ENCODE measurements at regions not wholly inside any gene's neighbourhood (a gene's known extent, or its start where the extent isn't known, plus 50 kb on each side); places are given as distances from the start of the nearest gene placed in this dataset.

DNA sequence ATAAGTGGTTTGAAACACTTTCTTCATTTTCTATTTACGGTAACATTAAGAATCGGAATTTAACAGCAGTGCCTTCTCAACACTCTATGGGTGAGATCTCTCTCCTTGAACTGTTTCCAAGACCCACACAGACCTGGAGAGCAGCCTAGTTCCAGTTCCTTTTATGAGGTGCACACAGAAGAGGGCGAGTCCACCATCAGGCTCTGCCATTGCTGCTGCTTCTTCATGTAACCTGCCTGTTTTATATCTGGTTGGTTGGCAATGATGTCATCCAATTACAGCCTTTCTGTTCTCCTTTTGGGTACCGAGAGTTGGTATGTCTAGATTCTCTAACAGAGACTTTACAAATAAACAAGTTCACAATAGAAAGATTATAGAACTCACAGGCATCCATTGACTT lies 225.7 kb downstream of the UTP18 start:
- FAIRE-seq = no peak

DNA sequence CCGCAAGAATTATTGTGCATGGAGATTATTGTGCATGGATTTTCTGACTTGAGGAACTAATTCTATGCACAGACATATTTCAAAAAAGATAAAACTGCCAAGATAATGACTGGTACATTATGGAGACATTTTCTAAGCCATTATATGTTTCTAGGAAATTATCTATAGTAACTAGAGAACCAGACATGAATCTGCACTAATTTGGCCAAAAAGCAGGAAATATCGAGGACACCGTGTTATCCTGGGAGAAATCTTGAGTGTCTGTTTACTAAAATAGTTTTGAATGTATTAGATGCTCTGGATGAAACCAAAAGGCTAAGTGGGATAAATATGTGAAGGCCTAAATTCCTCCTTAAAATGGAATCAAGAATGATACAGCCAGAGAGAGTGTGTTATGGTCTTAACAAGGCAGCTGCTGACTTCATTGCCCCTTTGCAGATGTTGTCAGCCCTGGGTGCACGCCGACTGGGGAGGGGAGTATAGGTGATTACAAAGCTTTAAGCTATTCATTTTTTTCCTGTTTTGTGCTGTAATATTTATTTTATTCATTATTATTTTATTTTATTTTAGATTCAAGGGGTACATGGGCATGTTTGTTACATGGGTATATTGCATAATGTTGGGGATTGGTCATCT lies 226.7 kb downstream of the UTP18 start:
- no peak for FAIRE-seq
- no peak for DNase-seq (ENCODE audit: low spot score)

More for the DNA sequence above, 225.7 kb downstream of the UTP18 start:
- no peak for DNase-seq (ENCODE audit: low spot score)

GRCh38 chr17:51487947-51488346 lies 227.6 kb downstream of the UTP18 start:
- peak; percentile 7 for DNase-seq (ENCODE audit: low spot score)
- FAIRE-seq = no peak

DNA sequence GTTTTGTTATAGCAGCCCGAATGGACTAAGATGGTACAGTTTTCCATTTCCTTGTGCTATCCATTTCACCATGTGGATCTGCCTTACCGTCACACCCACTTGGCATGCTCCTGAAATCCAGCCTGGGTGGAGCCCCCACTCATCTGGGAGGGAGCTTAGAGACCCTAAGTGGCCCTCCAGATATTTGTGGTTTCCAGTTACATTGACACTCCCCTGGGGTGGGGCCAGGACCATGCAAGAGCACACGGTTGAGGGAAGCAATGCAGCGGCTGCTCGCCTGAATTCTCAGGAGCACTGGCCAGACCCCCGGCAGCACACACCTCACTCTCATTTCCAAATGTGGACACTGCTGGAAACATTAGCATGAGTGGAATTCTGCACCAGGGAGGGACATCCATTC lies 231.1 kb downstream of the UTP18 start:
- FAIRE-seq (no peak), DNase-seq (ENCODE audit: low spot score) (no peak)

DNA sequence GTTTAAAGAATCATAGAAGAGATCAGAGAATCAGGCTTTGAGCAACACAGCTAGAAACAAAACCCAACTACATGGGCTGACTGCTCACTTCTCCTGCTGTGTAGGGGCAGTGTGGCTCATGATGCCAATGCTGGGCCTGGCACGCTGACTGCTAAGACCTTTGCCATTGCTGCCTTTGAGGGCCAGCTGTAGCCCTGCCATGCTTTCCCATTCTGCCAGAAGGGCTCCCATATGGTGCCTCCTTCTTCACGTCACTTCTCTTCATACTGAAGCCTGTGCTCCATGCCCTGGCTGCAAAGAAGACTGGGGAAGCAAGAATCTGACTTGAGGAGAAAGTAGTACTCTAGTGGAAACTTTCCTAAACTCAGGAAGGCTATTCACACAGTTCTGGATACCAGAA lies 232.9 kb downstream of the UTP18 start:
- no peak for DNase-seq (ENCODE audit: low spot score)
- FAIRE-seq = no peak

GRCh38 chr17:51496378-51496777 lies 236.0 kb downstream of the UTP18 start:
- DNase-seq (ENCODE audit: low spot score) (no peak), FAIRE-seq (no peak)

GRCh38 chr17:51499897-51500296 lies 239.6 kb downstream of the UTP18 start:
- DNase-seq (ENCODE audit: low spot score) (no peak), FAIRE-seq (no peak)

DNA sequence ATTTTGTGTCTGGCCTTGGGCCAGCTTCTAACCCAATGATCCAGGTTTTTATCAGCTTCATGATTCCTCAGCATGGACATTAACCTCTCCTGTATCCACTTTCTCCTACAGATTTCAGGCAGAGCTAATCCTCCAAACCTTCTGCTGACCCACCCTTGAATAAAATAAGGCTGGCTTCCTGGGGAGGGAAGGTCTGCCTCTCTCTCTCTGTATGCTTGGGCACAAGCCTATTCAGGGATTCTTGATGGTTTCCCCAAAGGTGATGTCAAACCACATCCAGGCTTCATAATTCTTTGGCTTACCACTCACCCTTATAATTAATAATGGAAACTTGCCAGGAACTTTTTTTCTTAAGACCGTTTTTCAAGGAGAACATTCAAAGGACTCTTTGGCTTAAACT lies 240.1 kb downstream of the UTP18 start:
- DNase-seq (ENCODE audit: low spot score) (no peak), FAIRE-seq (no peak)

- FAIRE-seq = no peak
Observed at GRCh38 chr17:51505450-51505849, 245.1 kb downstream of the UTP18 start.

GRCh38 chr17:51507444-51507843 lies 247.1 kb downstream of the UTP18 start:
- DNase-seq (ENCODE audit: low spot score) = no peak
- FAIRE-seq = no peak

More at GRCh38 chr17:51505450-51505849, 245.1 kb downstream of the UTP18 start:
- no peak for DNase-seq (ENCODE audit: low spot score)

DNA sequence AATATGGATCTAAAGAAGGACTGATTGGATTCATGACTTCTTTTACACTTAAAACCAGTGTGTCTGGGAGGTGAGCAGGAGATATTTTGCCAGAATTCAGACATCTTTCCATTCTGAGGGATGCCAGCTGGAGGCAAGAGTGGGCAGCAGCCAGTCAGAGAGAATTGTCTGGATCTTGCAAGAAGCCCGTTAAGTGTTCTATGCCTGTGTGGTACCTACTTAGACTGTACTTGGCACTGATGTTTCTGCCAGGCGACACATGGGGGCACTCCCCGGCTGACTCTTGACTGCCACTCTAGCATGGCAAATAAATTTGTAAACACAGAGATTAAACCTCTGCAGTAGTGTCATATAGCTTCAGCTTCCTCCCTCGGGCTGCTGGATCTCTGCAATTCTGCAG lies 247.7 kb downstream of the UTP18 start:
- FAIRE-seq (no peak), DNase-seq (ENCODE audit: low spot score) (no peak)

DNA sequence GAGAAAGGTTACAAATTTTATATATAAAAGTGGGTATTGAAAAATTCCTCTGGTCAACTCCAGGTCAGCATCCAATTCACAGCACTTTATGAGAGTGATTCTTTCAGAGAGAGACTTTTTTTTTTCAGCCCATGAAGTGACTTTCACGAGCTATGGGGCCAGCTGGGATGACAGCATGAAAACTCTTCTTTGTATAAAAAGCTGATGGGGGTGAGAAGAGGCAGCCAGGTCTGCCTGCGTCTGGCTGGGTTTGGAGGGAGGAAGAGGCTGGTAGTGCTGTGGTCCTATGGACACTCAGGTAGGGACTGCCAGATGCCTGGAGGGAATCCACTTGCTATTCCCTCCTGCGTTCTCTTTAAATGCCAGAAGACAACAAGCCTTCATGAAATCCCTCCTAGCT lies 250.6 kb downstream of the UTP18 start:
- DNase-seq (ENCODE audit: low spot score) (no peak), FAIRE-seq (no peak)

DNA sequence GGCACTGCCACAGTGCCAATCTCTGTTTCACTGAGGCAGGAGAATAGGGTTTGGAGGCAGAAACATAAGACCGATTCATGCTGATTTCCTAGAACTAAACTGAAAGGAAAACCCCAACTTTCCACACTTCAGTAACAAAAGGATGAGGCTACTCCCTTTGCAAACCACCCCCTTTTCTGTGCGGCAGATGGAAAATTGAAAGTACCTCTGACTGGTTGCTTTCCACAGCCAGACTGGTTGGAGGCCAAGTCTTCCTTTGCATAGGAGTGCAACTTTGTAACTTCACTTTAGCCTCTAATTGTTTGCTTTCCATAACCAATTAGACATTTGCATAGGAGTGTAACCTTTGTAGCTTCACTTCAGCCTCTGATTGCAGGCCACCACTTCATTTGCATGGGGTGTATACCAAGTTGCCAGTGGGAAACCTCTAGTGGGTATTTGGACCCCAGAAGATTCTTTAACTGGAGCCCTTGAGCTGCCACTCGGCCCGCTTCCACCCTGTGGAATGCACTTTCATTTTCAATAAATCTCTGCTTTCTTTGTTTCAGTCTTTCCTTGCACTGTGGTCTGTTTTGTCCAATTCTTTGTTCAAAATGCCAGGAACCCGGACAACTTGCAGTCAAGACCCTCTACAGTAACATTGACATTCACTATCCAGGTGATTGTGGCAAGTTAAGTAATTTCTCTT lies 252.0 kb downstream of the UTP18 start:
- DNase-seq (ENCODE audit: low spot score) = no peak
- FAIRE-seq = no peak

DNA sequence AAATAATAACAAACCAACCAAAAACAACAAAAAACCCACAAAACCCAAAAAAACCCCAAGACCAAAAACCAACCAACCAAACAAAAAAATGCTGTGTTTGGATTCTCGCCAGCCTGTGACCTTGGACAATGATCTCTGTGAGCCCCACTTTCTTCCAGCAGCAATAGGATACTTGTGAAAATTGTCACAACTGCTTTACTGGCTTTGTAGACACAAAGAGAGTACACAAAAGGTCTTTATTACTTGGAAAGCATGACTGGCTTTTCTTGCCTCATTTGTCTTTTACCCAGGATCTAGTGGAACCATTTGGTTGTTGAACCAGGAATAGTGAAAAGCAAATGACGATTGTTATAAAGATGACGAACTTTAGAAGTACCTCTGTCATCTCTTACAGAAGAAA lies 256.6 kb downstream of the UTP18 start:
- DNase-seq (ENCODE audit: low spot score) = no peak
- no peak for FAIRE-seq

DNA sequence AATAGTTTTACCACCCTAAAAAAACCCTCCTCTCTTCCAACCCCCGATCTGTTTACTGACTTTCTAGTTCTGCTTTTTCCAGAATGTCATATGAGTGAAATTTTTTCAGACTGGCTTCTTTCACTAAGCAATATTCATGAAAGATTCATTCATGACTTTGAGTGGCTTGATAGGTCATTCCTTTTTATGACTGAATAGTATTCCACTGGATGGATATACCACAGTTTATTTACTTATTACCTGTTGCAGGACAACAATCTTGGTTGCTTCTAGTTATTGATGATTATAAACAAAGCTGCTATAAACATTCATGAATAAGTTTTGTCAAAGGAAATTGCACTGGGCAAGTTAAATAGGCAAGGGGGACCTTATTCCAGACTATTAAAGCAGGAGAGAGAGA lies 264.2 kb downstream of the UTP18 start:
- no peak for FAIRE-seq
- no peak for DNase-seq (ENCODE audit: low spot score)

GRCh38 chr17:51526507-51526906 lies 266.2 kb downstream of the UTP18 start:
- DNase-seq (ENCODE audit: low spot score) (no peak), FAIRE-seq (no peak)

- FAIRE-seq (no peak), DNase-seq (ENCODE audit: low spot score) (no peak)
Observed at GRCh38 chr17:51527225-51527982, 267.1 kb downstream of the UTP18 start.

DNA sequence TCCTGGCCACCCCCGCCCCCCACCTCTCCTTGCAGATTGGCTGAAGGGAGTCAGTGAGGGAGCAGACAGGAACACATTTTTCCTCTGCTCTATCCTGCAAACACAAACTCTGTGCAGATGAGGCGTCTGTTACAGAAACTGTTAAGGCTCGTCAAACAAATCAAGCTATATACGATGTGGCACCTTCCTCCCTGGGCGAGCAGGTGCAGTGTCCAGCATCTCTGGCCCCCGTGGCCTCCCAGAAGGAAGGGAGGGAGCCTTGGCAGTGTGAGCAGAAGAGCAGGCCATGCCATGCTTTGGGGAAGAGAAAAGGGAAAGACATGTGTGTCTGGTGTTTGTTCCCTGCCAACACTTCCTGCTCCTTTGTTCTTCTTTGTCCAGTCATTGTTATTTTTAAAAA lies 267.8 kb downstream of the UTP18 start:
- FAIRE-seq = no peak
- no peak for DNase-seq (ENCODE audit: low spot score)

DNA sequence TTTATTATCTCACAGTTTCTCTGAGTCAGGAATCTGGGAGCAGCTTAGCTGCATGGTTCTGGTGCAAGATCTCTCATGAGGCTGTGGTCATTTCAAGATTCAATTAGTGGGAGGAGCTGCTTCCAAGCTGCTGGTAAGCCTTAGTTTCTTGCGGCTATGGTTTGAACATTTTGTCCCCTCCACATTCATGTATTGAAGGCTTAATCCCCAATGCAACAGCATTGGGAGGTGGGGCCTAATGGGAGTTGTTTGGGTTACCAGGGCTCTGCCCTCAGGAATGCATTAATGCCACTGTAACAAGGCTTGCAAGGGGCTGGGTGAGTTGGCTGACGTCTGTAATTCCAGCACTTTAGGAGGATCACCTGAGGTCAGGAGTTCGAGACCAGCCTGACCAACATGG lies 272.9 kb downstream of the UTP18 start:
- DNase-seq (ENCODE audit: low spot score) = no peak
- no peak for FAIRE-seq

DNA sequence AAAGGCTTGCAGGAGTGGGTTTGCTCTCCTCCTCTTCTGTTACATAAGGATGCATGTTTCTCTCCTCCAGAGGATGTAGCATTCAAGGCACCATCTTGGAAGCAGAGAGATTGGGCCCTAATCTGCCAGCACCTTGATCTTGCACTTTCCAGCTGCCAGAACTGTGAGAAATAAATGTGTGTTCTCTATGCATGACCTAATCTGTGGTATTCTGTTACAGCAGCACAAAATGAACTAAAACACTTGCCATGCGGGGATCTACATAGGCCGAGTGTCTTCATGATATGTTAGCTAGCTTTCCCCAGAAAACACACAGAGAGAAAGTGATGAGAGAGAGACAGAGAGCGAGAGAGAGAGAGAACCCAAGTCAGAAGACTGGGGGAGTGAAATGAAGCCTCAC lies 273.5 kb downstream of the UTP18 start:
- FAIRE-seq = no peak

DNA sequence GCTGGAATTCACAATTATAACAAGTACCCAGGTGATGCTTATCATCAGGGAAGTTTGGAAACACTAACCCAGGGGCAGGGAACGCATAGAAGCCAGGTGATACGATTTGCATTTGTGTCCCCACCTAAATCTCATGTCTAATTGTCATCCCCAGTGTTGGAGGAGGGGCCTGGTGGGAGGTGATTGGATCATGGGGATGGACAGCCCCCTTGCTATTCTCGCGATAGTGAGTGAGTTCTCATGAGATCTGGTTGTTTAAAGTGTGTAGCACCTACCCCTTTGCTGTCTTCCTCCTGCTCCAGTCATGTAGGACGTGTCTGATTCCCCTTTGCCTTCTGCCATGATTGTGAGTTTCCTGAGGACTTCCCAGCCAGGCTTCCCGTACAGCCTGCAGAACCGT lies 276.3 kb downstream of the UTP18 start:
- DNase-seq (ENCODE audit: low spot score) (no peak), FAIRE-seq (no peak)

More for the DNA sequence above, 273.5 kb downstream of the UTP18 start:
- no peak for DNase-seq (ENCODE audit: low spot score)

DNA sequence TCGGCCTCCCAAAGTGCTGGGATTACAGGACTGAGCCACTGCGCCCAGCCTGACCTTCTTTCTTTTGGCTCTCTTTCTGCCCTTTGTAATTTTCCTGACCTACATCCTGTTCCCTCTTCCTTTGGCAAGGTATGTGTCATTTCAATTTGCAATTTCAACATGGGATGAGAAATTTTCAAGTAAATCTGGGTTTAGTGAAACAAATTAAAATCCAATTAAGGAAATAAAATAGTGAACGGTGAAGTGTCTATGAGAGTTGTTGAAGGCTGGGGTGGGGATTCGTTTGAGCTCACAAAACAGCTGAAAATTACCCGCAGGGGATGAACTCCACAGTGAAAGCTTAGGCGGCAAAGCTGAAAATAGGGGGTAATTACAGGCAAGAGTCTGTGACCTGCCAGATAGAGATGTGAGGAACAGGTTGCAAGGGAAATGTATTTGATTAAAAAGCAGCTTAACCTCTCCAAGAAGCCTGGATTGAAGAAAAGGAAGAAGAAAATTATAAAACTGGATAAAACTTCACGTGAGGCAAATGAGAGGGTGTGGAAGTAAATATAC lies 277.7 kb downstream of the UTP18 start:
- DNase-seq (ENCODE audit: low spot score) (no peak), FAIRE-seq (no peak)
